ENCODE measurements at regions not wholly inside any gene's neighbourhood (a gene's known extent, or its start where the extent isn't known, plus 50 kb on each side); places are given as distances from the start of the nearest gene placed in this dataset.

GRCh38 chr3:74353039-74353438 lies 261.4 kb downstream of the CNTN3 start:
- no peak for TF ChIP-seq TCF12 (IDR thresholded peaks at IDR 0.05; ENCODE audit: low read depth)

GRCh38 chr3:74352166-74352565 lies 262.3 kb downstream of the CNTN3 start:
- TF ChIP-seq NFIC (IDR thresholded peaks at IDR 0.05) (no peak), TAF1 (IDR thresholded peaks at IDR 0.05; ENCODE audit: low read depth) (no peak), RAD21 (IDR thresholded peaks at IDR 0.05; ENCODE audit: low read depth) (no peak), REST (IDR thresholded peaks at IDR 0.05; ENCODE audit: low read depth) (no peak), EP300 (IDR thresholded peaks at IDR 0.05; ENCODE audit: borderline replicate concordance) (no peak), ZBTB7A (IDR thresholded peaks at IDR 0.05; ENCODE audit: low read depth) (no peak), CEBPB (IDR thresholded peaks at IDR 0.05) (no peak), MAX (IDR thresholded peaks at IDR 0.05) (no peak), YY1 (IDR thresholded peaks at IDR 0.05; ENCODE audit: low read depth) (no peak), FOXM1 (IDR thresholded peaks at IDR 0.05; ENCODE audit: borderline replicate concordance, low read depth) (no peak), TEAD4 (IDR thresholded peaks at IDR 0.05) (no peak), TCF12 (IDR thresholded peaks at IDR 0.05; ENCODE audit: low read depth) (no peak), USF1 (IDR thresholded peaks at IDR 0.05) (no peak), EGR1 (IDR thresholded peaks at IDR 0.05) (no peak), CREB1 (IDR thresholded peaks at IDR 0.05; ENCODE audit: low read depth) (no peak)

- TF ChIP-seq YY1 (IDR thresholded peaks at IDR 0.05; ENCODE audit: low read depth) (no peak), CEBPB (IDR thresholded peaks at IDR 0.05) (no peak), FOXM1 (IDR thresholded peaks at IDR 0.05; ENCODE audit: borderline replicate concordance, low read depth) (no peak), USF1 (IDR thresholded peaks at IDR 0.05) (no peak), REST (IDR thresholded peaks at IDR 0.05; ENCODE audit: low read depth) (no peak), EP300 (IDR thresholded peaks at IDR 0.05; ENCODE audit: borderline replicate concordance) (no peak)
Measured at GRCh38 chr3:74351213-74351612, 263.2 kb downstream of the CNTN3 start.

GRCh38 chr3:74349015-74349414 lies 265.4 kb downstream of the CNTN3 start:
- TF ChIP-seq CEBPB (IDR thresholded peaks at IDR 0.05), result no peak
- no peak for TF ChIP-seq TEAD4 (IDR thresholded peaks at IDR 0.05)
- no peak for TF ChIP-seq NFIC (IDR thresholded peaks at IDR 0.05)
- no peak for TF ChIP-seq REST (IDR thresholded peaks at IDR 0.05; ENCODE audit: low read depth)
- no peak for TF ChIP-seq ZBTB7A (IDR thresholded peaks at IDR 0.05; ENCODE audit: low read depth)
- TF ChIP-seq FOXM1 (IDR thresholded peaks at IDR 0.05; ENCODE audit: borderline replicate concordance, low read depth), result no peak
- TF ChIP-seq EP300 (IDR thresholded peaks at IDR 0.05; ENCODE audit: borderline replicate concordance), result no peak
- TF ChIP-seq CREB1 (IDR thresholded peaks at IDR 0.05; ENCODE audit: low read depth), result no peak
- no peak for TF ChIP-seq USF1 (IDR thresholded peaks at IDR 0.05)
- TF ChIP-seq RAD21 (IDR thresholded peaks at IDR 0.05; ENCODE audit: low read depth), result no peak
- TF ChIP-seq TCF12 (IDR thresholded peaks at IDR 0.05; ENCODE audit: low read depth), result no peak
- TF ChIP-seq TAF1 (IDR thresholded peaks at IDR 0.05; ENCODE audit: low read depth), result no peak
- TF ChIP-seq EGR1 (IDR thresholded peaks at IDR 0.05), result no peak
- TF ChIP-seq YY1 (IDR thresholded peaks at IDR 0.05; ENCODE audit: low read depth), result no peak
- no peak for TF ChIP-seq MAX (IDR thresholded peaks at IDR 0.05)

Measured in Ishikawa (cell line).